ENCODE measurements at regions not wholly inside any gene's neighbourhood (a gene's known extent, or its start where the extent isn't known, plus 50 kb on each side); places are given as distances from the start of the nearest gene placed in this dataset.
"Not testable (repeated sequence)": the region's sequence is repeated elsewhere in the genome, so short reads cannot be mapped to it uniquely, and the experiment has no call there.

GRCh38 chr2:236909802-236910201 is 175.9 kb upstream of the COPS8 start:
- no peak for DNase-seq

GRCh38 chr2:236910781-236911495 is 174.8 kb upstream of the COPS8 start:
- DNase-seq: no peak

- no peak for DNase-seq
These were observed 173.2 kb upstream of the COPS8 start for GRCh38 chr2:236912326-236913120.

GRCh38 chr2:236915186-236915585 is 170.5 kb upstream of the COPS8 start:
- DNase-seq: no peak

GRCh38 chr2:236915726-236916125 is 170.0 kb upstream of the COPS8 start:
- no peak for DNase-seq

- DNase-seq: no peak
These were observed 169.5 kb upstream of the COPS8 start for GRCh38 chr2:236916181-236916580.

GRCh38 chr2:236916651-236917050 is 169.0 kb upstream of the COPS8 start:
- DNase-seq: no peak

- DNase-seq: no peak
These were observed 168.5 kb upstream of the COPS8 start for GRCh38 chr2:236917164-236917563.

GRCh38 chr2:236918545-236918944 is 167.1 kb upstream of the COPS8 start:
- DNase-seq: no peak

GRCh38 chr2:236919209-236919608 is 166.5 kb upstream of the COPS8 start:
- DNase-seq: no peak

GRCh38 chr2:236919801-236920379 is 165.8 kb upstream of the COPS8 start:
- not testable (repeated sequence) for DNase-seq

GRCh38 chr2:236922061-236922460 is 163.6 kb upstream of the COPS8 start:
- DNase-seq: no peak

- no peak for DNase-seq
These were observed 157.2 kb upstream of the COPS8 start for GRCh38 chr2:236928380-236929037.

GRCh38 chr2:236932831-236933361 is 152.8 kb upstream of the COPS8 start:
- DNase-seq: no peak

GRCh38 chr2:236934166-236934565 is 151.5 kb upstream of the COPS8 start:
- no peak for DNase-seq

GRCh38 chr2:236934656-236935055 is 151.0 kb upstream of the COPS8 start:
- DNase-seq: no peak

- DNase-seq: no peak
These were observed 150.6 kb upstream of the COPS8 start for GRCh38 chr2:236935083-236935482.

GRCh38 chr2:236935631-236936445 is 149.9 kb upstream of the COPS8 start:
- no peak for DNase-seq

- DNase-seq: no peak
These were observed 149.2 kb upstream of the COPS8 start for GRCh38 chr2:236936446-236936940.

GRCh38 chr2:236938126-236938525 is 147.6 kb upstream of the COPS8 start:
- DNase-seq: no peak

- no peak for DNase-seq
These were observed 146.4 kb upstream of the COPS8 start for GRCh38 chr2:236939271-236939670.

GRCh38 chr2:236939721-236940231 is 145.9 kb upstream of the COPS8 start:
- DNase-seq: no peak

Measured in activated T-cell treated with anti-CD3 and anti-CD28 coated beads, Interleukin-2, amount 50 U/mL, for 1 hour (primary cell).